Omental fat pad (tissue), 3 donors: ENCODE measurements at regions not wholly inside any gene's neighbourhood (a gene's known extent, or its start where the extent isn't known, plus 50 kb on each side); places are given as distances from the start of the nearest gene placed in this dataset.
"Not testable (repeated sequence)": the region's sequence is repeated elsewhere in the genome, so short reads cannot be mapped to it uniquely, and the experiment has no call there.

Experiments
- ATAC-seq: fragments of 150-250 bp; one replicate; pipeline ENCODE4 v1.9.1; 2016; ENCODE audit warnings: mild to moderate bottlenecking, moderate library complexity; ENCODE audit not compliant: low FRiP score
- DNase-seq: peaks from one replicate; pipeline ENCODE4 v3.0.0-alpha.2; 2019; ENCODE audit warnings: low spot score
- TF ChIP-seq, protein P1 (sequence below), 3 donors: fragments of 450-650 bp; IDR thresholded peaks; one replicate each; pipeline ENCODE4 v1.5.1; 2016 to 2017; ENCODE audit warnings: antibody characterized with exemption in 3 of 3, mild to moderate bottlenecking in 3 of 3, moderate library complexity in 2 of 3

DNA sequence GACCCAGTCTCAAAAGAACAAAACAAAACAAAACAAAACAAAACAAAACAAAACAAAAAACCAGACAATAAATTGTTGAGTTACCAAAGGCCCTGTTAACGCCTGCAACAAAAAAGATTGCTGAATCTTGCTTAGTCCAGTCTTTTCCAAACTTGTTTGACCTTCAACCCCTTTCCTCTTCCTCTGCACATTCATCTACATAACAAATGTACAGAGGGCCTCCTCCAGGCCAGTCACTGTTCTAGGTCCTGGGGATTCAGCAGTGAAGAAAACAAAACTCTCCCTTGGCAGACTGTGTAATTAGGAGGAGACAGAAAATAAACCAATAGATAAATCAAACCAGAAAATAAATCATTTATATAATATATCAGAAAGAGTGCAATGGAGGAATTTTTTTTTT lies 294.0 kb upstream of the ADGRL2 start:
- ATAC-seq (no peak), DNase-seq (no peak)
- TF ChIP-seq, protein P1, sequence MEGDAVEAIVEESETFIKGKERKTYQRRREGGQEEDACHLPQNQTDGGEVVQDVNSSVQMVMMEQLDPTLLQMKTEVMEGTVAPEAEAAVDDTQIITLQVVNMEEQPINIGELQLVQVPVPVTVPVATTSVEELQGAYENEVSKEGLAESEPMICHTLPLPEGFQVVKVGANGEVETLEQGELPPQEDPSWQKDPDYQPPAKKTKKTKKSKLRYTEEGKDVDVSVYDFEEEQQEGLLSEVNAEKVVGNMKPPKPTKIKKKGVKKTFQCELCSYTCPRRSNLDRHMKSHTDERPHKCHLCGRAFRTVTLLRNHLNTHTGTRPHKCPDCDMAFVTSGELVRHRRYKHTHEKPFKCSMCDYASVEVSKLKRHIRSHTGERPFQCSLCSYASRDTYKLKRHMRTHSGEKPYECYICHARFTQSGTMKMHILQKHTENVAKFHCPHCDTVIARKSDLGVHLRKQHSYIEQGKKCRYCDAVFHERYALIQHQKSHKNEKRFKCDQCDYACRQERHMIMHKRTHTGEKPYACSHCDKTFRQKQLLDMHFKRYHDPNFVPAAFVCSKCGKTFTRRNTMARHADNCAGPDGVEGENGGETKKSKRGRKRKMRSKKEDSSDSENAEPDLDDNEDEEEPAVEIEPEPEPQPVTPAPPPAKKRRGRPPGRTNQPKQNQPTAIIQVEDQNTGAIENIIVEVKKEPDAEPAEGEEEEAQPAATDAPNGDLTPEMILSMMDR (IDR thresholded peaks at IDR 0.05): no peak

- DNase-seq (no peak), ATAC-seq (no peak)
- TF ChIP-seq, protein P1 (IDR thresholded peaks at IDR 0.05): no peak
Observed at GRCh38 chr1:81505831-81506230, 294.9 kb upstream of the ADGRL2 start.

- not testable (repeated sequence) for ATAC-seq, DNase-seq
Observed at GRCh38 chr1:81504820-81505219, 295.9 kb upstream of the ADGRL2 start.

DNA sequence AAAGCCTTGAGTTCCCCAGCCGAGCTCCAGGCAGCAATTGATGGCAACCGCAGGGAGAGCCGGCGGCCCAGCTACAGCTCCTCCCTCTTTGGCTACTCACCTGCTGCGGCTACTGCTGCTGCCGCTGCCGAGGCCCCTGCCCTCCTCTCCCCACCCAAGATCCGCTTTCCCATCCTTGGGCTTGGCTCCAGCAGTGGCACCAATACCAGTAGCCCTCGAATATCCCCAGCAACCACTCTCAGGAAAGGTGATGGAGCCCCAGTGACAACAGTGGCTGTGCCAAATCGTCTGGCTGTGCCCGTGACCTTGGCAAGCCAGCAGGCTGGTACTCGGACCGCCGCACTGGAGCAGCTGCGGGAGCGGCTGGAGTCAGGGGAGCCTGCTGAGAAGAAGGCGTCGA lies 298.0 kb upstream of the ADGRL2 start:
- not testable (repeated sequence) for ATAC-seq, DNase-seq

- not testable (repeated sequence) for DNase-seq, ATAC-seq
Observed at GRCh38 chr1:81501485-81501884, 299.2 kb upstream of the ADGRL2 start.

GRCh38 chr1:81499487-81499886 lies 301.2 kb upstream of the ADGRL2 start:
- DNase-seq (no peak), ATAC-seq (no peak)
- TF ChIP-seq, protein P1 (IDR thresholded peaks at IDR 0.05): no peak

DNA sequence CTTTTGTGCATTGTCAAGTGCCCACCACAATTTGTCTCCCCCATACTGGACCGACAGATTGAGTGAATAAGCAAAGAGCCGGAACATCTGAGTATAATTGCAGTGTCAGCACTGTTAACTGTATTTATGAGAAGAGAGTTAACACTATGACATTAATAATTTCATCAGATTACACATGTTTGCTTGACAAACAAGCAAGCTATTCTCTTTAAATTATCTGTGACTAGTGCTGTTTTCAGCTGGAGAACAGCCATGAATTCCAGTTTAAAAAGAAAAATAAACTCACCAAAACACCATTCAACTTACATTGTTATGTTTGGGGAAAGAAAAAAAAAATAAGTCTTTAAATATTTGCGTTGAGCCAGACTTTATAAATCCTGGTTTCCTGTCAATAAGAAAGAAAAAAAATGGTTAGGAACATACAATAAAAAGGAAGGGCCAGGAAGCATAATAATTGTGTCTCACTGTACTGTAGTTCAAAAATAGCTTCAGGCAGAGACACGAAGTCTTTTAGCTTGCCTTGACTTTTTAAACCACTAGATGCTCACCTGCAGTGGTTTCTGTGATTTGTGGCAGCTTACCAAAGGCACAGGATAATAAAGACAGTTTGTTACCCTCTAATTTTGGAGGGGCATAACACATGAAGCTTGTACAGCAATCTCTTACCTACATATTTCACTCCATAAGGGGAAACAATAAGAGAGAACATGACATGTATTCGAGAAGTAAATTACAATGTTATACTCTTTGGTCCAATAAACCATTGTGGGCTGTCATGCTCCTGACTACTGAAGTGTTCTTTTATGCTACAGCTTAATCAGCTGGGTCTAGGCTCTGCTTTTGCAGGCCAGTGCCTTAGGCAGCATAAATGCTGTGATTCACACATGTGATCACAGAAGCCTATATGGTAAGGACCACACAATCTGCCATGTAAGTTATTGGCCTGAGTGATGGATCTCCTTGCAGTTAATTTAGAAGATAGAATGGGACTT lies 302.0 kb upstream of the ADGRL2 start:
- TF ChIP-seq, protein P1 (IDR thresholded peaks at IDR 0.05): no peak
- ATAC-seq: no peak
- DNase-seq: no peak

GRCh38 chr1:81496349-81496748 lies 304.4 kb upstream of the ADGRL2 start:
- no peak for ATAC-seq
- no peak for DNase-seq
- TF ChIP-seq, protein P1 (IDR thresholded peaks at IDR 0.05): no peak
